ENCODE measurements at regions not wholly inside any gene's neighbourhood (a gene's known extent, or its start where the extent isn't known, plus 50 kb on each side); places are given as distances from the start of the nearest gene placed in this dataset.
"Not testable (repeated sequence)": the region's sequence is repeated elsewhere in the genome, so short reads cannot be mapped to it uniquely, and the experiment has no call there.

- DNase-seq (ENCODE audit: low read depth in 2 of 2) = no peak
Observed at GRCh38 chr1:224061436-224061835, 52.5 kb upstream of the FBXO28 start.

GRCh38 chr1:224059897-224060427, 53.9 kb upstream of the FBXO28 start:
- no peak for DNase-seq (ENCODE audit: low read depth in 2 of 2)

- no peak for DNase-seq (ENCODE audit: low read depth in 2 of 2)
Observed at GRCh38 chr1:224058303-224058702, 55.6 kb upstream of the FBXO28 start.

- DNase-seq (ENCODE audit: low read depth in 2 of 2) = no peak
Observed at GRCh38 chr1:224057461-224058199, 56.3 kb upstream of the FBXO28 start.

- DNase-seq (ENCODE audit: low read depth in 2 of 2) = no peak
Observed at GRCh38 chr1:224054611-224055010, 59.3 kb upstream of the FBXO28 start.

- DNase-seq (ENCODE audit: low read depth in 2 of 2) = no peak
Observed at GRCh38 chr1:224054012-224054411, 59.9 kb upstream of the FBXO28 start.

GRCh38 chr1:224053456-224053855, 60.5 kb upstream of the FBXO28 start:
- no peak for DNase-seq (ENCODE audit: low read depth in 2 of 2)

- no peak for DNase-seq (ENCODE audit: low read depth in 2 of 2)
Observed at GRCh38 chr1:224052772-224053171, 61.1 kb upstream of the FBXO28 start.

- DNase-seq (ENCODE audit: low read depth in 2 of 2) = not testable (repeated sequence)
Observed at GRCh38 chr1:224051782-224052181, 62.1 kb upstream of the FBXO28 start.

- no peak for DNase-seq (ENCODE audit: low read depth in 2 of 2)
Observed at GRCh38 chr1:224051086-224051406, 62.9 kb upstream of the FBXO28 start.

- DNase-seq (ENCODE audit: low read depth in 2 of 2) = no peak
Observed at GRCh38 chr1:224047538-224047937, 66.4 kb upstream of the FBXO28 start.

GRCh38 chr1:224045556-224045955, 68.4 kb upstream of the FBXO28 start:
- DNase-seq (ENCODE audit: low read depth in 2 of 2) = no peak

GRCh38 chr1:224044420-224044819, 69.5 kb upstream of the FBXO28 start:
- no peak for DNase-seq (ENCODE audit: low read depth in 2 of 2)

- DNase-seq (ENCODE audit: low read depth in 2 of 2) = no peak
Observed at GRCh38 chr1:224042557-224043118, 71.3 kb upstream of the FBXO28 start.

- DNase-seq (ENCODE audit: low read depth in 2 of 2) = no peak
Observed at GRCh38 chr1:224041032-224041431, 72.9 kb upstream of the FBXO28 start.

GRCh38 chr1:224040423-224040822, 73.5 kb upstream of the FBXO28 start:
- not testable (repeated sequence) for DNase-seq (ENCODE audit: low read depth in 2 of 2)

GRCh38 chr1:224040006-224040405, 73.9 kb upstream of the FBXO28 start:
- DNase-seq (ENCODE audit: low read depth in 2 of 2) = not testable (repeated sequence)

GRCh38 chr1:224038832-224039231, 75.1 kb upstream of the FBXO28 start:
- DNase-seq (ENCODE audit: low read depth in 2 of 2) = not testable (repeated sequence)

GRCh38 chr1:224037362-224037761, 76.5 kb upstream of the FBXO28 start:
- not testable (repeated sequence) for DNase-seq (ENCODE audit: low read depth in 2 of 2)

- not testable (repeated sequence) for DNase-seq (ENCODE audit: low read depth in 2 of 2)
Observed at GRCh38 chr1:224032608-224033276, 81.2 kb upstream of the FBXO28 start.

GRCh38 chr1:224031986-224032385, 81.9 kb upstream of the FBXO28 start:
- not testable (repeated sequence) for DNase-seq (ENCODE audit: low read depth in 2 of 2)

- DNase-seq (ENCODE audit: low read depth in 2 of 2) = not testable (repeated sequence)
Observed at GRCh38 chr1:224030257-224030656, 83.7 kb upstream of the FBXO28 start.
